22Rv1 (cell line): ENCODE measurements at regions not wholly inside any gene's neighbourhood (a gene's known extent, or its start where the extent isn't known, plus 50 kb on each side); places are given as distances from the start of the nearest gene placed in this dataset.

Experiments
- ZFX ChIP-seq: fragments of 450-650 bp; IDR thresholded peaks from 2 replicates; pipeline ENCODE4 v1.6.1; 2017; ENCODE audit warnings: antibody characterized with exemption, borderline replicate concordance
- TF ChIP-seq, protein P1 (sequence below): fragments of 450-650 bp; IDR thresholded peaks from 2 replicates; pipeline ENCODE4 v1.5.1; 2017; ENCODE audit warnings: mild to moderate bottlenecking

DNA sequence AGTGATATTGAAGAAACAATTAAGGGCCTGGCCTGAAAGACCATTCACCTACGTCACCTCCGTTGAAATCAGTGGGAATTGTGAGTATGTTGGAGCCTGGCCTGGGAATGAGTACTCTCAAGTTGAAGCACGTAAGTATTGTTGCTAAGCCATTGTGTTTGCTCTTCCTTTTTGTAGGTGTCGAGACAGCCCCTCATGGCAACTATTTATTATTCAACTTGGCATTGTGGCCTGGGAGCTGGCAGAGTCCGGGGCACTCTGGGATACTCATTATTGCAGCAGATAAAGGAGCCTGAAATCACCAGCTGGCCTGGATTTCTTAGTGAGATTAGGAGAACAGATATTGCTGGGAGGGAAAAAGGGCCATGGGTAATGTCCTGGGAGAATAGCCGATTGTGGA is 147.4 kb downstream of the C12orf75 start:
- TF ChIP-seq, protein P1, sequence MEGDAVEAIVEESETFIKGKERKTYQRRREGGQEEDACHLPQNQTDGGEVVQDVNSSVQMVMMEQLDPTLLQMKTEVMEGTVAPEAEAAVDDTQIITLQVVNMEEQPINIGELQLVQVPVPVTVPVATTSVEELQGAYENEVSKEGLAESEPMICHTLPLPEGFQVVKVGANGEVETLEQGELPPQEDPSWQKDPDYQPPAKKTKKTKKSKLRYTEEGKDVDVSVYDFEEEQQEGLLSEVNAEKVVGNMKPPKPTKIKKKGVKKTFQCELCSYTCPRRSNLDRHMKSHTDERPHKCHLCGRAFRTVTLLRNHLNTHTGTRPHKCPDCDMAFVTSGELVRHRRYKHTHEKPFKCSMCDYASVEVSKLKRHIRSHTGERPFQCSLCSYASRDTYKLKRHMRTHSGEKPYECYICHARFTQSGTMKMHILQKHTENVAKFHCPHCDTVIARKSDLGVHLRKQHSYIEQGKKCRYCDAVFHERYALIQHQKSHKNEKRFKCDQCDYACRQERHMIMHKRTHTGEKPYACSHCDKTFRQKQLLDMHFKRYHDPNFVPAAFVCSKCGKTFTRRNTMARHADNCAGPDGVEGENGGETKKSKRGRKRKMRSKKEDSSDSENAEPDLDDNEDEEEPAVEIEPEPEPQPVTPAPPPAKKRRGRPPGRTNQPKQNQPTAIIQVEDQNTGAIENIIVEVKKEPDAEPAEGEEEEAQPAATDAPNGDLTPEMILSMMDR, result no peak
- TF ChIP-seq ZFX, result no peak
